Loucy (cell line): ENCODE measurements at regions not wholly inside any gene's neighbourhood (a gene's known extent, or its start where the extent isn't known, plus 50 kb on each side); places are given as distances from the start of the nearest gene placed in this dataset.

Experiments
- EZH2phosphoT487 ChIP-seq: fragments of 200-600 bp; IDR thresholded peaks from 2 replicates; pipeline ENCODE4 v1.6.1; 2018; ENCODE audit warnings: antibody characterized with exemption, mild to moderate bottlenecking, moderate library complexity, borderline replicate concordance
- TF ChIP-seq, protein P1 (sequence below): fragments of 200-600 bp; sonication (generic); conservative IDR thresholded peaks from 2 replicates; pipeline ENCODE4 v1.5.1; 2014; ENCODE audit warnings: mild to moderate bottlenecking, antibody characterized with exemption, low read length

DNA sequence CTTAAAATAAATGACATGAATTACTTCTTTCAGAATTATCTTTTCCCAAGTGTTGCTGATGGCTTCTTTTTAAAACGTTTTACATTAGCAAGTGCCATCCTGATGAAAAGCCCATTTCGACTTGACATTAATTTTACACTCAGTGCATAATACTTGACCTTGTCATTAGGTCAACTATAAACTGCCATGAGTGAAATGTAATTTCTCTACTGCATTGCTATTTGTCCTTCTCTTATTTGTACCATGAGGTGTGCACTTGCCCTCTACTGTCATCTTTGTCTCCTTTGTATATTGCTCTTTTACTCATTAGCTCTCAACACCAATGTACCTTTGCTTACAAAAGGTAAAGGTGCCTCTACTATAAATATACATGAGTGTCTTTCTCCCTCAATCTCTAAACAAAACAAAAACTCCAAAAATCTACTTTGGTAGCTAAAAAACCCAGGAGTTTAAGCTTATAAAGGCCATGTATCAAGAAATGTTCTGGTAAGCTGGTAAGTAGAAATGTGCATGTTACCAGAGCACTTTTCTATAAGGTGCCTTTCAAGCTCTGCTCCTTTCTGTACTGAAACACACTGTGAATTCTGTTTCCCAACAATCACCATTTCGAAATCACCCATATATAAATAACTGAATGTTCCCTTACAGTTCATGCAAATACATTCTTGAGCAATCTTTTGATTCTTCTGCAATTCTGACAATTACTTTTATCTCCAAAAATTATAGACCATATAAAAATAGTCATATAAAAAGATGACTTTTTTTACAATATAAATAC lies 351.4 kb downstream of the SLITRK5 start:
- TF ChIP-seq, protein P1, sequence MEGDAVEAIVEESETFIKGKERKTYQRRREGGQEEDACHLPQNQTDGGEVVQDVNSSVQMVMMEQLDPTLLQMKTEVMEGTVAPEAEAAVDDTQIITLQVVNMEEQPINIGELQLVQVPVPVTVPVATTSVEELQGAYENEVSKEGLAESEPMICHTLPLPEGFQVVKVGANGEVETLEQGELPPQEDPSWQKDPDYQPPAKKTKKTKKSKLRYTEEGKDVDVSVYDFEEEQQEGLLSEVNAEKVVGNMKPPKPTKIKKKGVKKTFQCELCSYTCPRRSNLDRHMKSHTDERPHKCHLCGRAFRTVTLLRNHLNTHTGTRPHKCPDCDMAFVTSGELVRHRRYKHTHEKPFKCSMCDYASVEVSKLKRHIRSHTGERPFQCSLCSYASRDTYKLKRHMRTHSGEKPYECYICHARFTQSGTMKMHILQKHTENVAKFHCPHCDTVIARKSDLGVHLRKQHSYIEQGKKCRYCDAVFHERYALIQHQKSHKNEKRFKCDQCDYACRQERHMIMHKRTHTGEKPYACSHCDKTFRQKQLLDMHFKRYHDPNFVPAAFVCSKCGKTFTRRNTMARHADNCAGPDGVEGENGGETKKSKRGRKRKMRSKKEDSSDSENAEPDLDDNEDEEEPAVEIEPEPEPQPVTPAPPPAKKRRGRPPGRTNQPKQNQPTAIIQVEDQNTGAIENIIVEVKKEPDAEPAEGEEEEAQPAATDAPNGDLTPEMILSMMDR, result no peak
- no peak for TF ChIP-seq EZH2phosphoT487
